Panc1 (cell line): ENCODE measurements at regions not wholly inside any gene's neighbourhood (a gene's known extent, or its start where the extent isn't known, plus 50 kb on each side); places are given as distances from the start of the nearest gene placed in this dataset.
A peak's percentile ranks its signal among the peaks of the same experiment; 100 is the strongest.

Experiments used
- ATAC-seq: fragments of 200-7000 bp; cut with Tn5 transposase; 2 replicates; pipeline ENCODE4 v1.9.1; 2020; ENCODE audit warnings: mild to moderate bottlenecking, moderate library complexity
- BruUV-seq: library from RNA; stranded (reverse); fragments of 400-500 nt; replicated peaks from 2 replicates; lab custom pipeline; 2021; lab: Mats Ljungman, UMichigan
- CTCF ChIA-PET: fragments of 300-600 bp; sonication (Branson Sonifier 250); formaldehyde crosslinking; loops from one replicate; lab custom pipeline; 2022; ENCODE audit warnings: antibody characterized with exemption; lab: Charles Lee
- POLR2A ChIA-PET: fragments of 300-600 bp; sonication (Branson Sonifier 250); formaldehyde crosslinking; loops from one replicate; lab custom pipeline; 2022; ENCODE audit warnings: antibody characterized with exemption; lab: Charles Lee
- DNase-seq: peaks from one replicate; pipeline ENCODE4 v3.0.0-alpha.2; 2010; ENCODE audit warnings: low read depth, low spot score
- H3K27ac ChIP-seq: 2 replicates; pipeline ENCODE4 v1.5.1; 2011; ENCODE audit warnings: mild to moderate bottlenecking, low read length, inconsistent platforms
- H3K27me3 ChIP-seq: fragments of 200-500 bp; sonication (Bioruptor generic); 2 replicates; pipeline ENCODE4 v1.6.0; 2014; ENCODE audit warnings: low read length, inconsistent platforms; ENCODE audit not compliant: control insufficient read depth, insufficient read depth
- H3K36me3 ChIP-seq: fragments of 200-500 bp; sonication (Bioruptor generic); 2 replicates; pipeline ENCODE4 v1.5.1; 2014; ENCODE audit warnings: inconsistent platforms, mild to moderate bottlenecking, low read length, moderate library complexity; ENCODE audit not compliant: control insufficient read depth, insufficient read depth
- H3K4me1 ChIP-seq: 2 replicates; pipeline ENCODE4 v1.5.1; 2011; ENCODE audit warnings: inconsistent platforms, mild to moderate bottlenecking, low read length, moderate library complexity; ENCODE audit not compliant: control insufficient read depth, insufficient read depth
- H3K4me3 ChIP-seq, 2 experiments: 2 replicates each; pipeline ENCODE4 v1.5.1; 2011 to 2012; ENCODE audit warnings: low read depth in 2 of 2, low read length in 2 of 2, mild to moderate bottlenecking in 2 of 2, inconsistent platforms in 1 of 2, moderate library complexity in 1 of 2
- H3K9me3 ChIP-seq: fragments of 200-500 bp; sonication (Bioruptor generic); 2 replicates; pipeline ENCODE4 v1.5.1; 2014; ENCODE audit warnings: low read depth, mild to moderate bottlenecking, inconsistent platforms, low read length, moderate library complexity; ENCODE audit not compliant: control insufficient read depth, insufficient read depth
- POLR2AphosphoS5 ChIP-seq: IDR thresholded peaks from 2 replicates; pipeline ENCODE4 v1.6.1; 2012; ENCODE audit warnings: mild to moderate bottlenecking, low read depth, low read length, moderate library complexity
- REST ChIP-seq, 2 experiments: IDR thresholded peaks; 2 replicates each; pipeline ENCODE4 v1.6.1; 2011 to 2012; ENCODE audit warnings: low read depth in 2 of 2, control low read depth in 1 of 2, low read length in 1 of 2, mild to moderate bottlenecking in 1 of 2, moderate library complexity in 1 of 2; ENCODE audit not compliant: insufficient read depth in 1 of 2
- SIN3A ChIP-seq: IDR thresholded peaks from 2 replicates; pipeline ENCODE4 v1.6.1; 2012; ENCODE audit warnings: low read depth, mild to moderate bottlenecking, low read length, moderate library complexity, borderline replicate concordance; ENCODE audit not compliant: insufficient read depth
- TCF7L2 ChIP-seq: IDR thresholded peaks from 2 replicates; pipeline ENCODE4 v1.6.1; 2011; ENCODE audit warnings: mild to moderate bottlenecking, low read depth, low read length, inconsistent platforms
- in situ Hi-C: cut with HindIII; loops from 2 replicates; pipeline ENCODE4 v1.10.0; 2016; ENCODE audit warnings: low sequenced_read_pairs, low pct_unique_long_range_greater_than_20kb
- intact Hi-C: fragments of 100-400 bp; cut with micrococcal nuclease; formaldehyde crosslinking; loops from one replicate; pipeline ENCODE4 v1.10.0; 2022; ENCODE audit not compliant: unreplicated experiment
- TF ChIP-seq, protein P1 (sequence below): fragments of 450-650 bp; IDR thresholded peaks from 2 replicates; pipeline ENCODE4 v1.5.1; 2017; ENCODE audit warnings: mild to moderate bottlenecking

DNA sequence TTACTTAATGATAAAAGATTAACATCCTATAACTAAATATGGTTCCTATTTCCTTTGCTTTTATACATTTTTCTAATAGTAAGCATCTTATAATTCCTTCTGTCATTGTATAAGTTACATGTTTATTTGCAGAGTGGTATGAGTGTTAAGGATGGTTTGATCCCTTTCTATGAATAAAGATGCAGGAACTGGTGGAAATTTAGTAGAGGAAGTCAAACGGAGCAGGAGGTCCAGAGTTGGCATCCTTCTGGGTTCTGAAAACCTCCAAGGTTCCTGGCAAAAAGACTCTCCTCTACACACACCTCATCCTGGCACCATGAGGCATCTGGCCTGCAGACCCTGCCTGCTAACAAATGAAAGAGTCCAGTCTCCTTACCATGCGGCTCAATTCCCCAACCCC is 296.8 kb downstream of the SOX9 start:
- CTCF ChIA-PET, result no interaction called here
- H3K27me3 ChIP-seq, result no peaks in the 10 kb centered on the region
- DNase-seq (no peak), ATAC-seq (no peak)
- in situ Hi-C loops (loop anchor here (25.0 kb wide), 1 partner anchor 280 kb away; no protein-coding TSS in a partner anchor), intact Hi-C loops (no loop called here)
- peak overlapping the region; percentile 8; the same call in 1 of the 2 replicates for H3K27ac ChIP-seq
- peaks cover 6% of the 10 kb centered on the region for H3K36me3 ChIP-seq
- TF ChIP-seq TCF7L2 (no peak), SIN3A (no peak), REST (IDR thresholded peaks at IDR 0.05; ENCODE audit: insufficient read depth in 1 of 2, low read depth in 2 of 2, low read length in 1 of 2) (no peak), POLR2AphosphoS5 (no peak)
- TF ChIP-seq, protein P1, sequence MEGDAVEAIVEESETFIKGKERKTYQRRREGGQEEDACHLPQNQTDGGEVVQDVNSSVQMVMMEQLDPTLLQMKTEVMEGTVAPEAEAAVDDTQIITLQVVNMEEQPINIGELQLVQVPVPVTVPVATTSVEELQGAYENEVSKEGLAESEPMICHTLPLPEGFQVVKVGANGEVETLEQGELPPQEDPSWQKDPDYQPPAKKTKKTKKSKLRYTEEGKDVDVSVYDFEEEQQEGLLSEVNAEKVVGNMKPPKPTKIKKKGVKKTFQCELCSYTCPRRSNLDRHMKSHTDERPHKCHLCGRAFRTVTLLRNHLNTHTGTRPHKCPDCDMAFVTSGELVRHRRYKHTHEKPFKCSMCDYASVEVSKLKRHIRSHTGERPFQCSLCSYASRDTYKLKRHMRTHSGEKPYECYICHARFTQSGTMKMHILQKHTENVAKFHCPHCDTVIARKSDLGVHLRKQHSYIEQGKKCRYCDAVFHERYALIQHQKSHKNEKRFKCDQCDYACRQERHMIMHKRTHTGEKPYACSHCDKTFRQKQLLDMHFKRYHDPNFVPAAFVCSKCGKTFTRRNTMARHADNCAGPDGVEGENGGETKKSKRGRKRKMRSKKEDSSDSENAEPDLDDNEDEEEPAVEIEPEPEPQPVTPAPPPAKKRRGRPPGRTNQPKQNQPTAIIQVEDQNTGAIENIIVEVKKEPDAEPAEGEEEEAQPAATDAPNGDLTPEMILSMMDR, result no peak
- peaks cover 51% of the 10 kb centered on the region for H3K4me1 ChIP-seq
- POLR2A ChIA-PET, result no interaction called here
- H3K9me3 ChIP-seq, result peaks cover 21% of the 10 kb centered on the region; the same call in 1 of the 2 replicates
- no peak overlapping the region for H3K4me3 ChIP-seq
- BruUV-seq, result no TSS peak

- intact Hi-C loops (loop anchor here (5.0 kb wide), 1 partner anchor 298 kb away; the partner anchor contains the start of gene SOX9), in situ Hi-C loops (loop anchor here (25.0 kb wide), 1 partner anchor 283 kb away; no protein-coding TSS in a partner anchor)
- CTCF ChIA-PET, result no interaction called here
- POLR2A ChIA-PET, result interaction anchor here (0.6 kb wide), 1 partner anchor 309 kb away, joined by 5 read pairs; no protein-coding TSS in a partner anchor
- no peaks in the 10 kb centered on the region for H3K27me3 ChIP-seq
- TF ChIP-seq REST (IDR thresholded peaks at IDR 0.05; ENCODE audit: insufficient read depth in 1 of 2, low read depth in 2 of 2, low read length in 1 of 2) (no peak), SIN3A (no peak), TCF7L2 (no peak), POLR2AphosphoS5 (no peak)
- TF ChIP-seq, protein P1, result no peak
- no TSS peak for BruUV-seq
- H3K9me3 ChIP-seq, result peaks cover 21% of the 10 kb centered on the region; the same call in 1 of the 2 replicates
- H3K4me3 ChIP-seq, result no peak overlapping the region
- peaks cover 71% of the 10 kb centered on the region for H3K4me1 ChIP-seq
- H3K27ac ChIP-seq, result peak overlapping the region; percentile 92
- peaks cover 6% of the 10 kb centered on the region for H3K36me3 ChIP-seq
- no peak for ATAC-seq
- DNase-seq, result no peak
Observed at GRCh38 chr17:72419866-72420774, 299.3 kb downstream of the SOX9 start.
